Neural cell (in vitro differentiated cells): ENCODE measurements at regions not wholly inside any gene's neighbourhood (a gene's known extent, or its start where the extent isn't known, plus 50 kb on each side); places are given as distances from the start of the nearest gene placed in this dataset.

Source experiments
- EP300 ChIP-seq: fragments of 450-650 bp; conservative IDR thresholded peaks from 2 replicates; pipeline ENCODE4 v1.6.1; 2014; ENCODE audit warnings: antibody characterized with exemption, mild to moderate bottlenecking, moderate library complexity; ENCODE audit not compliant: poor library complexity, severe bottlenecking
- EZH2 ChIP-seq: fragments of 200-600, 300-800 bp; shearing (Covaris generic), sonication (generic); IDR thresholded peaks from 2 replicates; pipeline ENCODE4 v1.6.1; 2014; ENCODE audit warnings: antibody characterized with exemption, low read length, borderline replicate concordance, mild to moderate bottlenecking; ENCODE audit not compliant: insufficient read depth, poor library complexity, severe bottlenecking
- POLR2AphosphoS5 ChIP-seq: IDR thresholded peaks from 2 replicates; pipeline ENCODE4 v1.6.1; 2012
- SMC3 ChIP-seq: fragments of 450-650 bp; conservative IDR thresholded peaks from 2 replicates; pipeline ENCODE4 v1.6.1; 2014; ENCODE audit warnings: antibody characterized with exemption, mild to moderate bottlenecking, moderate library complexity; ENCODE audit not compliant: poor library complexity
- TF ChIP-seq, protein P1 (sequence below): fragments of 450-650 bp; IDR thresholded peaks from 2 replicates; pipeline ENCODE4 v1.5.1; 2014; ENCODE audit warnings: antibody characterized with exemption, mild to moderate bottlenecking, moderate library complexity; ENCODE audit not compliant: poor library complexity, severe bottlenecking
- TF ChIP-seq, protein P2 (sequence below): IDR thresholded peaks from 2 replicates; pipeline ENCODE4 v1.6.1; 2012; ENCODE audit warnings: borderline replicate concordance

DNA sequence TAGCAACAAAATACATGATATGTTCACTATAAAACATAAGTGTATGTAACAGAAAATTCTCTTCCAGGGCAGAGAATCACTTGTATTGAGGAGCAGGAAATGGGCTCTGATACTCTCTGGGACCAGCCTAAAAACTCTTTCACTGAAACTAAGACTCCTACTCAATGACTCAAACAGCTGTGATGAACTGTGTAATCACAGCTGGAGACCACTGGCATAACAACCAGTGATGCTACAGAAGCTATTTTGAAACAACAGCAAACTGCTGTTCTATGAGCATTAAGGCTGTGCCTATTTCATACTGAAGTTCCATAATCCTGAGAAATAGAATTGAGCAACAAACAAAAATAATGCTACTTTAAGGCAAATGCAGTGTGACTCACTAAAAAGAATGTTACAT lies 594.0 kb downstream of the HINT1 start:
- TF ChIP-seq POLR2AphosphoS5 (no peak), EP300 (no peak), EZH2 (no peak), SMC3 (no peak)
- TF ChIP-seq, protein P1, sequence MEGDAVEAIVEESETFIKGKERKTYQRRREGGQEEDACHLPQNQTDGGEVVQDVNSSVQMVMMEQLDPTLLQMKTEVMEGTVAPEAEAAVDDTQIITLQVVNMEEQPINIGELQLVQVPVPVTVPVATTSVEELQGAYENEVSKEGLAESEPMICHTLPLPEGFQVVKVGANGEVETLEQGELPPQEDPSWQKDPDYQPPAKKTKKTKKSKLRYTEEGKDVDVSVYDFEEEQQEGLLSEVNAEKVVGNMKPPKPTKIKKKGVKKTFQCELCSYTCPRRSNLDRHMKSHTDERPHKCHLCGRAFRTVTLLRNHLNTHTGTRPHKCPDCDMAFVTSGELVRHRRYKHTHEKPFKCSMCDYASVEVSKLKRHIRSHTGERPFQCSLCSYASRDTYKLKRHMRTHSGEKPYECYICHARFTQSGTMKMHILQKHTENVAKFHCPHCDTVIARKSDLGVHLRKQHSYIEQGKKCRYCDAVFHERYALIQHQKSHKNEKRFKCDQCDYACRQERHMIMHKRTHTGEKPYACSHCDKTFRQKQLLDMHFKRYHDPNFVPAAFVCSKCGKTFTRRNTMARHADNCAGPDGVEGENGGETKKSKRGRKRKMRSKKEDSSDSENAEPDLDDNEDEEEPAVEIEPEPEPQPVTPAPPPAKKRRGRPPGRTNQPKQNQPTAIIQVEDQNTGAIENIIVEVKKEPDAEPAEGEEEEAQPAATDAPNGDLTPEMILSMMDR = no peak
- TF ChIP-seq, protein P2, sequence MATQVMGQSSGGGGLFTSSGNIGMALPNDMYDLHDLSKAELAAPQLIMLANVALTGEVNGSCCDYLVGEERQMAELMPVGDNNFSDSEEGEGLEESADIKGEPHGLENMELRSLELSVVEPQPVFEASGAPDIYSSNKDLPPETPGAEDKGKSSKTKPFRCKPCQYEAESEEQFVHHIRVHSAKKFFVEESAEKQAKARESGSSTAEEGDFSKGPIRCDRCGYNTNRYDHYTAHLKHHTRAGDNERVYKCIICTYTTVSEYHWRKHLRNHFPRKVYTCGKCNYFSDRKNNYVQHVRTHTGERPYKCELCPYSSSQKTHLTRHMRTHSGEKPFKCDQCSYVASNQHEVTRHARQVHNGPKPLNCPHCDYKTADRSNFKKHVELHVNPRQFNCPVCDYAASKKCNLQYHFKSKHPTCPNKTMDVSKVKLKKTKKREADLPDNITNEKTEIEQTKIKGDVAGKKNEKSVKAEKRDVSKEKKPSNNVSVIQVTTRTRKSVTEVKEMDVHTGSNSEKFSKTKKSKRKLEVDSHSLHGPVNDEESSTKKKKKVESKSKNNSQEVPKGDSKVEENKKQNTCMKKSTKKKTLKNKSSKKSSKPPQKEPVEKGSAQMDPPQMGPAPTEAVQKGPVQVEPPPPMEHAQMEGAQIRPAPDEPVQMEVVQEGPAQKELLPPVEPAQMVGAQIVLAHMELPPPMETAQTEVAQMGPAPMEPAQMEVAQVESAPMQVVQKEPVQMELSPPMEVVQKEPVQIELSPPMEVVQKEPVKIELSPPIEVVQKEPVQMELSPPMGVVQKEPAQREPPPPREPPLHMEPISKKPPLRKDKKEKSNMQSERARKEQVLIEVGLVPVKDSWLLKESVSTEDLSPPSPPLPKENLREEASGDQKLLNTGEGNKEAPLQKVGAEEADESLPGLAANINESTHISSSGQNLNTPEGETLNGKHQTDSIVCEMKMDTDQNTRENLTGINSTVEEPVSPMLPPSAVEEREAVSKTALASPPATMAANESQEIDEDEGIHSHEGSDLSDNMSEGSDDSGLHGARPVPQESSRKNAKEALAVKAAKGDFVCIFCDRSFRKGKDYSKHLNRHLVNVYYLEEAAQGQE = no peak
